A549 (cell line): ENCODE measurements at regions not wholly inside any gene's neighbourhood (a gene's known extent, or its start where the extent isn't known, plus 50 kb on each side); places are given as distances from the start of the nearest gene placed in this dataset.

Experiments
- ATAC-seq, 2 experiments: fragments of 200-7000 bp in 1 of 2; fragments of >200 bp in 1 of 2; cut with Nextera tagmentation in 1 of 2; cut with Tn5 transposase in 1 of 2; 3 replicates each; pipeline versions ENCODE4 v1.8.0 to v1.9.1; 2018 to 2020; ENCODE audit warnings: mild to moderate bottlenecking in 1 of 2, moderate library complexity in 1 of 2
- CTCF ChIA-PET: fragments of 300-600 bp; sonication (Branson Sonifier 250); formaldehyde crosslinking; extraction: SDS; loops from one replicate; lab custom pipeline; 2021; ENCODE audit warnings: antibody characterized with exemption, inconsistent platforms; lab: Yijun Ruan, JAX
- POLR2A ChIA-PET: fragments of 350-600 bp; formaldehyde crosslinking; extraction: SDS; loops from one replicate; lab custom pipeline; 2021; ENCODE audit warnings: antibody characterized with exemption, inconsistent platforms; lab: Yijun Ruan, JAX
- DNase-seq, 2 experiments: peaks; one replicate each; pipeline versions ENCODE4 v3.0.0 to v3.0.0-alpha.2; 2011 to 2016; ENCODE audit warnings: low read depth in 1 of 2, low spot score in 1 of 2
- FAIRE-seq: peaks from 2 replicates; lab custom pipeline; 2011; peaks lifted over from hg19 to GRCh38; lab: Jason Lieb, UNC
- H3K27ac ChIP-seq, 2 experiments: fragments of >200 bp; sonication (Bioruptor Twin); formaldehyde crosslinking; 3 replicates each; pipeline ENCODE4 v1.5.1; 2016 to 2017
- H3K4me1 ChIP-seq: fragments of >200 bp; sonication (Bioruptor Twin); formaldehyde crosslinking; 3 replicates; pipeline ENCODE4 v1.6.1; 2016
- H3K4me2 ChIP-seq: fragments of >200 bp; sonication (Bioruptor Twin); formaldehyde crosslinking; 3 replicates; pipeline ENCODE4 v1.6.1; 2016
- H3K4me3 ChIP-seq: fragments of >200 bp; sonication (Bioruptor Twin); formaldehyde crosslinking; 3 replicates; pipeline ENCODE4 v1.5.1; 2016
- H3K9me3 ChIP-seq: fragments of >200 bp; sonication (Bioruptor Twin); formaldehyde crosslinking; 3 replicates; pipeline ENCODE4 v1.6.1; 2016
- CBX2 ChIP-seq: fragments of 200-600 bp; sonication (generic); IDR thresholded peaks from 2 replicates; pipeline ENCODE4 v1.6.1; 2016; ENCODE audit warnings: low read depth, mild to moderate bottlenecking, borderline replicate concordance
- CBX8 ChIP-seq: fragments of 200-600 bp; sonication (generic); IDR thresholded peaks from 2 replicates; pipeline ENCODE4 v1.6.1; 2016
- EP300 ChIP-seq, 2 experiments: fragments of >200 bp; sonication (Bioruptor Twin); formaldehyde crosslinking; IDR thresholded peaks; 2 replicates in 1 of 2; 3 replicates in 1 of 2; pipeline ENCODE4 v1.6.1; 2016 to 2017
- FOSL2 ChIP-seq, 2 experiments: fragments of 450-650 bp in 1 of 2; fragments of >200 bp in 1 of 2; sonication (Bioruptor Twin) in 1 of 2; formaldehyde crosslinking; IDR thresholded peaks; 2 replicates each; pipeline versions ENCODE4 v1.5.0 to v1.6.1; 2016 to 2020; ENCODE audit warnings: mild to moderate bottlenecking in 1 of 2, moderate library complexity in 1 of 2
- FOXS1 ChIP-seq: fragments of 250-450 bp; sonication (Bioruptor Pico); IDR thresholded peaks from 2 replicates; pipeline ENCODE4 v1.5.0; 2020; ENCODE audit warnings: mild to moderate bottlenecking, moderate library complexity
- HDAC2 ChIP-seq: fragments of 200-600 bp; sonication (generic); IDR thresholded peaks from 2 replicates; pipeline ENCODE4 v1.6.1; 2016
- HES2 ChIP-seq: fragments of >200 bp; sonication (Bioruptor Twin); formaldehyde crosslinking; IDR thresholded peaks from 2 replicates; pipeline ENCODE4 v1.6.1; 2016
- JUN ChIP-seq, 2 experiments: fragments of >200 bp; sonication (Bioruptor Twin); formaldehyde crosslinking; IDR thresholded peaks; 2 replicates in 1 of 2; 3 replicates in 1 of 2; pipeline ENCODE4 v1.6.1; 2016 to 2017
- KDM1A ChIP-seq: fragments of 200-600 bp; sonication (generic); IDR thresholded peaks from 2 replicates; pipeline ENCODE4 v1.6.1; 2016; ENCODE audit warnings: low read depth, mild to moderate bottlenecking
- MAX ChIP-seq: IDR thresholded peaks from 2 replicates; pipeline ENCODE4 v1.6.1; 2012
- MAZ ChIP-seq: fragments of 150-350 bp; IDR thresholded peaks from 2 replicates; pipeline ENCODE4 v1.6.1; 2014; ENCODE audit warnings: antibody characterized with exemption, low read depth, low read length, borderline replicate concordance
- MYC ChIP-seq: IDR thresholded peaks from 2 replicates; pipeline ENCODE4 v1.6.1; 2012; ENCODE audit warnings: mild to moderate bottlenecking, inconsistent platforms, low read length, improper control_type of control experiment, borderline replicate concordance
- NPAS2 ChIP-seq: fragments of 250-450 bp; sonication (Bioruptor Pico); IDR thresholded peaks from 2 replicates; pipeline ENCODE4 v1.8.0; 2022; ENCODE audit warnings: mild to moderate bottlenecking, moderate library complexity, borderline replicate concordance
- POLR2A ChIP-seq: IDR thresholded peaks from 2 replicates; pipeline ENCODE4 v1.6.1; 2012; ENCODE audit warnings: mild to moderate bottlenecking, low read length
- RAD21 ChIP-seq, 2 experiments: fragments of >200 bp in 1 of 2; sonication (Bioruptor Twin) in 1 of 2; formaldehyde crosslinking in 1 of 2; IDR thresholded peaks in 1 of 2; conservative IDR thresholded peaks in 1 of 2; 2 replicates in 1 of 2; 3 replicates in 1 of 2; pipeline ENCODE4 v1.6.1; 2012 to 2018; ENCODE audit warnings: inconsistent platforms in 1 of 2
- RCOR1 ChIP-seq: fragments of 150-350 bp; IDR thresholded peaks from 2 replicates; pipeline ENCODE4 v1.6.1; 2014; ENCODE audit warnings: antibody characterized with exemption, low read length, low read depth
- REST ChIP-seq: fragments of 200-600 bp; sonication (generic); IDR thresholded peaks from 2 replicates; pipeline ENCODE4 v1.6.1; 2016; ENCODE audit warnings: antibody characterized with exemption, mild to moderate bottlenecking, moderate library complexity
- RFX5 ChIP-seq: fragments of 450-650 bp; IDR thresholded peaks from 2 replicates; pipeline ENCODE4 v1.7.1; 2014; ENCODE audit warnings: antibody characterized with exemption, mild to moderate bottlenecking, moderate library complexity
- RNF2 ChIP-seq: fragments of 200-600 bp; sonication (generic); IDR thresholded peaks from 2 replicates; pipeline ENCODE4 v1.6.1; 2016; ENCODE audit warnings: low read depth, mild to moderate bottlenecking, antibody characterized with exemption, moderate library complexity, borderline replicate concordance
- SREBF2 ChIP-seq: fragments of 450-650 bp; IDR thresholded peaks from 2 replicates; pipeline ENCODE4 v1.6.1; 2014; ENCODE audit warnings: mild to moderate bottlenecking, moderate library complexity
- TP53 ChIP-seq: fragments of 250-450 bp; sonication (Bioruptor Pico); IDR thresholded peaks from 2 replicates; pipeline ENCODE4 v1.5.0; 2021; ENCODE audit warnings: mild to moderate bottlenecking, moderate library complexity
- USF2 ChIP-seq: fragments of 450-650 bp; IDR thresholded peaks from 2 replicates; pipeline ENCODE4 v1.6.1; 2014; ENCODE audit warnings: antibody characterized with exemption
- ZFP36 ChIP-seq: fragments of 450-650 bp; IDR thresholded peaks from 2 replicates; pipeline ENCODE4 v1.6.1; 2014; ENCODE audit warnings: borderline replicate concordance; ENCODE audit not compliant: partially characterized antibody
- ZSCAN20 ChIP-seq: fragments of 250-450 bp; sonication (Bioruptor Pico); IDR thresholded peaks from 2 replicates; pipeline ENCODE4 v1.8.0; 2022; ENCODE audit warnings: mild to moderate bottlenecking, moderate library complexity
- WGBS: methylation state at CpG from one replicate; pipeline ENCODE4 v1.1.6; 2017; ENCODE audit errors: missing lambda C conversion rate; 5-methylcytosine and 5-hydroxymethylcytosine counted together
- TF ChIP-seq, protein P1 (sequence below): fragments of 250-450 bp; sonication (Bioruptor Pico); IDR thresholded peaks from 2 replicates; pipeline ENCODE4 v1.5.0; 2020; ENCODE audit warnings: low read depth, mild to moderate bottlenecking, moderate library complexity

GRCh38 chr10:21405981-21406380 is 119.5 kb downstream of the SKIDA1 start:
- no peaks in the 10 kb centered on the region for H3K9me3 ChIP-seq
- ATAC-seq = peak in 1 of 2 experiments; percentile 19; a peak in 2 of 6 replicates
- peak overlapping the region in 1 of 2 experiments; percentile 59; a peak in 2 of 6 replicates for H3K27ac ChIP-seq
- POLR2A ChIA-PET = no interaction called here
- H3K4me3 ChIP-seq = no peak overlapping the region
- H3K4me2 ChIP-seq = no peak overlapping the region
- no peak for TF ChIP-seq RCOR1
- TF ChIP-seq, all 56 proteins: peak for 0
- FAIRE-seq = no peak
- peaks cover 39% of the 10 kb centered on the region for H3K4me1 ChIP-seq
- WGBS = 92% methylated on average over 8 of the region's 8 CpGs
- DNase-seq = no peak
- CTCF ChIA-PET = interaction anchor here (0.6 to 1.3 kb wide), 2 partner anchors 12 to 91 kb away, joined by 3 to 4 read pairs; no protein-coding TSS in a partner anchor

- TF ChIP-seq, protein P1, sequence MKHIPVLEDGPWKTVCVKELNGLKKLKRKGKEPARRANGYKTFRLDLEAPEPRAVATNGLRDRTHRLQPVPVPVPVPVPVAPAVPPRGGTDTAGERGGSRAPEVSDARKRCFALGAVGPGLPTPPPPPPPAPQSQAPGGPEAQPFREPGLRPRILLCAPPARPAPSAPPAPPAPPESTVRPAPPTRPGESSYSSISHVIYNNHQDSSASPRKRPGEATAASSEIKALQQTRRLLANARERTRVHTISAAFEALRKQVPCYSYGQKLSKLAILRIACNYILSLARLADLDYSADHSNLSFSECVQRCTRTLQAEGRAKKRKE (CRISPR knock-in tag) = no peak
- TF ChIP-seq, all 56 proteins: peak for 0
- WGBS = 93% methylated on average over 8 of the region's 8 CpGs
- no peak for DNase-seq
- no peaks in the 10 kb centered on the region for H3K9me3 ChIP-seq
- FAIRE-seq = no peak
- H3K4me2 ChIP-seq = peak overlapping the region; percentile 39; the same call in 1 of the 3 replicates
- ChIA-PET POLR2A (no interaction called here), CTCF (interaction anchor here (0.6 kb wide), 1 partner anchor 29 kb away, joined by 3 read pairs; no protein-coding TSS in a partner anchor)
- ATAC-seq = no peak
- peak overlapping the region; percentile 29 to 78; a peak in 4 of 6 replicates for H3K27ac ChIP-seq
- H3K4me1 ChIP-seq = peaks cover 64% of the 10 kb centered on the region
- H3K4me3 ChIP-seq = no peak overlapping the region
Measured at GRCh38 chr10:21403256-21404015, 122.0 kb downstream of the SKIDA1 start.

GRCh38 chr10:21402606-21403083 is 122.8 kb downstream of the SKIDA1 start:
- CTCF ChIA-PET = interaction anchor here (0.6 kb wide), 1 partner anchor 42 kb away, joined by 3 read pairs; no protein-coding TSS in a partner anchor
- H3K4me1 ChIP-seq = peaks cover 62% of the 10 kb centered on the region

GRCh38 chr10:21401196-21401595 is 124.3 kb downstream of the SKIDA1 start:
- ATAC-seq (no peak), DNase-seq (no peak), FAIRE-seq (no peak)
- ChIA-PET CTCF (interaction anchor here (1.1 kb wide), 1 partner anchor 44 kb away, joined by 3 read pairs; no protein-coding TSS in a partner anchor), POLR2A (no interaction called here)
- WGBS = 92% methylated on average over 2 of the region's 2 CpGs
- H3K4me3 ChIP-seq = no peak overlapping the region
- TF ChIP-seq REST (no peak), MAX (no peak), RAD21 (conservative IDR thresholded peaks at IDR 0.05 in 1 of 2, IDR thresholded peaks at IDR 0.05 in 1 of 2) (no peak), CBX2 (no peak), HES2 (no peak), FOSL2 (IDR thresholded peaks at IDR 0.05) (no peak), FOSL2 (CRISPR knock-in tag; IDR thresholded peaks at IDR 0.05) (no peak), TP53 (CRISPR knock-in tag) (no peak), RNF2 (no peak), USF2 (no peak)
- H3K9me3 ChIP-seq = no peaks in the 10 kb centered on the region
- H3K4me1 ChIP-seq = peaks cover 50% of the 10 kb centered on the region
- H3K4me2 ChIP-seq = no peak overlapping the region
- H3K27ac ChIP-seq = peak overlapping the region; percentile 65 to 78; a peak in 5 of 6 replicates

More at GRCh38 chr10:21402606-21403083, 122.8 kb downstream of the SKIDA1 start:
- H3K9me3 ChIP-seq = no peaks in the 10 kb centered on the region
- FAIRE-seq (no peak), DNase-seq (no peak), ATAC-seq (peak; percentile 17 to 25; a peak in 1 of 6 replicates)
- TF ChIP-seq HES2 (no peak), KDM1A (no peak), ZSCAN20 (CRISPR knock-in tag) (no peak), ZFP36 (no peak), RFX5 (no peak), CBX8 (no peak), RCOR1 (no peak), SREBF2 (no peak), NPAS2 (CRISPR knock-in tag) (no peak), HDAC2 (no peak), MYC (no peak), MAZ (no peak), POLR2A (no peak), EP300 (IDR thresholded peaks at IDR 0.05) (no peak), FOXS1 (CRISPR knock-in tag) (no peak), JUN (IDR thresholded peaks at IDR 0.05) (no peak)
- no peak overlapping the region for H3K4me3 ChIP-seq
- peak overlapping the region; percentile 39 for H3K4me2 ChIP-seq
- POLR2A ChIA-PET = no interaction called here
- peak overlapping the region; percentile 29 to 78 for H3K27ac ChIP-seq
- 77% methylated on average over 4 of the region's 4 CpGs for WGBS
